ENCODE measurements at regions not wholly inside any gene's neighbourhood (a gene's known extent, or its start where the extent isn't known, plus 50 kb on each side); places are given as distances from the start of the nearest gene placed in this dataset.

DNA sequence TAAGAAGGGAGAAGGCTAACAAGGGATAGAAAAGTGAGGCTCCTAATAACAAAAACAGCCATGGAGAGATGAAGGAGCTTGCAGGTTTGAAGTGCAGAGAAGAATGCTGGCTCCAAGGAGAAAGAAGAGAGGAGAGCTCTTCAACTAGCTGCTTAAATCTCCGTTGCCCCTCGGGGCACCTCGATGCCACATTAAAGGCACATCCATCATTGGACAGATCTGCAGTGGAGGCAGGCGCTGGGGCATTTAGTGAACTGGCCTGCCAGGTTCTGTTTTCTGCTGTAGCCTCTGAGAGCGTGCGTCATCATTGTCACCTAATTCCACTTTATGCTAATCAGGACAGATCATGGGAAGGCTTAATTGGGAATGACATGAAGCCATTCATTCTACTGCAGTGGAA, 1426.2 kb upstream of the WWC1 start:
- TF ChIP-seq, protein P1, sequence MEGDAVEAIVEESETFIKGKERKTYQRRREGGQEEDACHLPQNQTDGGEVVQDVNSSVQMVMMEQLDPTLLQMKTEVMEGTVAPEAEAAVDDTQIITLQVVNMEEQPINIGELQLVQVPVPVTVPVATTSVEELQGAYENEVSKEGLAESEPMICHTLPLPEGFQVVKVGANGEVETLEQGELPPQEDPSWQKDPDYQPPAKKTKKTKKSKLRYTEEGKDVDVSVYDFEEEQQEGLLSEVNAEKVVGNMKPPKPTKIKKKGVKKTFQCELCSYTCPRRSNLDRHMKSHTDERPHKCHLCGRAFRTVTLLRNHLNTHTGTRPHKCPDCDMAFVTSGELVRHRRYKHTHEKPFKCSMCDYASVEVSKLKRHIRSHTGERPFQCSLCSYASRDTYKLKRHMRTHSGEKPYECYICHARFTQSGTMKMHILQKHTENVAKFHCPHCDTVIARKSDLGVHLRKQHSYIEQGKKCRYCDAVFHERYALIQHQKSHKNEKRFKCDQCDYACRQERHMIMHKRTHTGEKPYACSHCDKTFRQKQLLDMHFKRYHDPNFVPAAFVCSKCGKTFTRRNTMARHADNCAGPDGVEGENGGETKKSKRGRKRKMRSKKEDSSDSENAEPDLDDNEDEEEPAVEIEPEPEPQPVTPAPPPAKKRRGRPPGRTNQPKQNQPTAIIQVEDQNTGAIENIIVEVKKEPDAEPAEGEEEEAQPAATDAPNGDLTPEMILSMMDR (IDR thresholded peaks at IDR 0.05; ENCODE audit: control insufficient read depth, extremely low read depth, insufficient read depth) = no peak

DNA sequence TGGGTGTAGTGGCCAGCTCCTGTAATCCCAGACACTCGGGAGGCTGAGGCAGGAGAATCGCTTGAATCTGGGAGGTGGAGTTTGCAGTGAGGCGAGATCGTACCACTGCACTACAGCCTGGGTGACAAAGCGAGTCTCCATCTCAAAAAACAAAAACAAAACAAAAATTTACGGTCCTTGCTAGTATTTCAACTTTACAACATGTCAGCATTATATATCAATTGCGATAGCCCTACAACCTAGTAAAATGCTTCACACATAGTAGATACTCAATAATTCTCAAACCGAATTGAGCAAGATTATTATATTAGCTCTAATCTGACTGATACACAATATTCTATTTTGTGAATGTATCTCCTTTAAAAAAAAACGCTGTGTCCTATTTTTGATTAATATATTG, 1411.0 kb upstream of the WWC1 start:
- TF ChIP-seq, protein P1 (IDR thresholded peaks at IDR 0.05; ENCODE audit: control insufficient read depth, extremely low read depth, insufficient read depth) = no peak
- DNase-seq (ENCODE audit: low read depth) = no peak
- H3K4me3 ChIP-seq (ENCODE audit: low read depth, low read length) = no peak overlapping the region

More for the DNA sequence above, 1426.2 kb upstream of the WWC1 start:
- DNase-seq (ENCODE audit: low read depth) = no peak
- no peak overlapping the region for H3K4me3 ChIP-seq (ENCODE audit: low read depth, low read length)

DNA sequence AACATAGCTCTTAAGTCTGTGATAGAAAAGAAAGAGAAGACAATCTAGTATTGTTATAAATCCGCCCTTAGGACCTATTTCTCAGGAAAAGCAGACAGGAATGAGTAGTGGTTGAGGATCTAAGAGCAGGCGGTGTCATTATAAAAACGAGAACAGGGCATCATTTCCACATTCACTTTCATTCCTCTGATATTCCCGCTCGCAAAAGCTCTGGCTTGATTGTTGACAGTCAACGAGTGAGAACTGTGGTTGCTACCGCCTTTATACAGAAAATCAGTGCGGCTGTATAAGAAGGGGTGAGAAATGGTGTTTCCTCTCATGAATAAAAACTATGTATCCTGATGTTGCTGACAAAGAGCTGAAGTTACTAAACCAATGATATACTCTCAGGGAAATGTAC, 1409.6 kb upstream of the WWC1 start:
- DNase-seq (ENCODE audit: low read depth) = no peak
- TF ChIP-seq, protein P1 (IDR thresholded peaks at IDR 0.05; ENCODE audit: control insufficient read depth, extremely low read depth, insufficient read depth) = no peak
- H3K4me3 ChIP-seq (ENCODE audit: low read depth, low read length) = no peak overlapping the region

DNA sequence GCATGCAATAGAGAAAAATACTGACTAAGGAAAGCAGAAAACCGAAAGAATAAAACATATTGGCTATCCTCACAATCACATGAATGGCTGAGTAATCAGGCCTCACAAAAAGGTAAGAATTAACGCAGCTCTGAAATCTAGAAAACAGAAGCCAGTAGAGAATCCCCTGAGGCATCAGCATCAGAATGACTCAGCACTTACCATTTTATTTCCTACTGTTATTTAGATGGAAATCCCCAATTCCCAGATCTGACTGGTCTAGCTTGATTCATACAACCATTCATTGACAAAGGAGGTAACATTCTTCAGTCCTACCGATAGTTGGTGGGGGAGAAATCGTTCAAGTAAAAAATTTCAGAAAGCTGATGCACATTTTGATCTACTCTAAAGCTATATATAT, 1408.4 kb upstream of the WWC1 start:
- H3K4me3 ChIP-seq (ENCODE audit: low read depth, low read length) = no peak overlapping the region

DNA sequence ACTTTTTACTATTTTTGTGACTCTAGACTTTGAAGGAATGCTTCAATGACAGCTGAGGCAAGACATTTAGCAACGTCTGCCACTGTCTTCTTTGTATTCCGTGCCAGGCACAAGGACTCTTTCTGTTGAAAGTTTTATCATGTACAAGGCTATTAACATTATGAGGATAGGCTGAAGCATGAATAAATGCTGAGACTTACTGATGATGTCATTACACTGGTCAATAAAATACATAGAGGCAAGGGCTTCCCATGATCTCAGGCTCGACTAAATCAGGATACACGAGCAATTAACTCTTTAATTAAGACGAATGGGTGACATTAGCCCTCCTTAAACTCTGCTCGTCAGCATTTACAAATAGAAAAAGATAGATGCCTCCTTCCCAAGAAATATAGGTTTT, 1393.3 kb upstream of the WWC1 start:
- TF ChIP-seq, protein P1 (IDR thresholded peaks at IDR 0.05; ENCODE audit: control insufficient read depth, extremely low read depth, insufficient read depth) = no peak
- no peak for DNase-seq (ENCODE audit: low read depth)
- no peak overlapping the region for H3K4me3 ChIP-seq (ENCODE audit: low read depth, low read length)

More for the DNA sequence above, 1408.4 kb upstream of the WWC1 start:
- DNase-seq (ENCODE audit: low read depth) = no peak
- TF ChIP-seq, protein P1 (IDR thresholded peaks at IDR 0.05; ENCODE audit: control insufficient read depth, extremely low read depth, insufficient read depth) = no peak

DNA sequence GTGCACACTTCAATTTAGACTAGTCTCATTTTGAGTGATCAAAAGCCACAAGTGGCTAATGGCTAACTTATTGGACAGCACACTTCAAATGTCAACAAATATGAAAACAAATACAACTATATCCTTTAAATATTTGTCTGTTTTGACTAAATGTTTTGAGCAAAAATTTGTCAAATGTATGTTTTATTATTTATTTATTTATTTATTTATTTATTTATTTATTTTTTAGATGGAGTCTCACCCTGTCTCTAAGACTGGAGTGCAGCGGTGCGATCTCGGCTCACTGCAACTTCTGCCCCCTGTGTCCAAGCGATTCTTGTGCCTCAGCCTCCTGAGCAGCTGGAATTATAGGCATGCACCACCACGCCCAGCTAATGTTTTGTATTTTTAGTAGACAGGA, 1392.1 kb upstream of the WWC1 start:
- DNase-seq (ENCODE audit: low read depth) = no peak
- TF ChIP-seq, protein P1 (IDR thresholded peaks at IDR 0.05; ENCODE audit: control insufficient read depth, extremely low read depth, insufficient read depth) = no peak
- H3K4me3 ChIP-seq (ENCODE audit: low read depth, low read length) = no peak overlapping the region

DNA sequence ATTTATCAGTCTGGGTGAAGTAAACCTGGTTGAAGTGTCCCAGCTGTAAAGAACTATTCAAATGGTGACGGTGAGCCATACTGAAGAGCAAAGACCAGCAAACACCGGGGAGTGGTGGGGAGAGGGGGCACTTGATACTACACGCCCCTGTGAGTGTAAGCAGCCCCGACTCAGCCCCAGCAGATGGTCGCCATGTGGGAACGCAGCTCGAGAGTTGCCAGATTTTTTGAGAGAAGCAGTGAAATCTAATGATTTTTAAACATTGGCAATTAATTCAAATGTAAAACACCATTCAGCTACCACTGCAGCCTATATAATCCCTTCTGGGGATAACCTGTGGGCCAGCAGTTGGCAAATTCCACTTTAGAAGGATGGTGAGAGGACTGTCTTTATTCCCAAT, 1386.9 kb upstream of the WWC1 start:
- no peak overlapping the region for H3K4me3 ChIP-seq (ENCODE audit: low read depth, low read length)
- DNase-seq (ENCODE audit: low read depth) = no peak
- TF ChIP-seq, protein P1 (IDR thresholded peaks at IDR 0.05; ENCODE audit: control insufficient read depth, extremely low read depth, insufficient read depth) = no peak

All from LNCaP clone FGC (cell line).